ENCODE measurements at regions not wholly inside any gene's neighbourhood (a gene's known extent, or its start where the extent isn't known, plus 50 kb on each side); places are given as distances from the start of the nearest gene placed in this dataset.

DNA sequence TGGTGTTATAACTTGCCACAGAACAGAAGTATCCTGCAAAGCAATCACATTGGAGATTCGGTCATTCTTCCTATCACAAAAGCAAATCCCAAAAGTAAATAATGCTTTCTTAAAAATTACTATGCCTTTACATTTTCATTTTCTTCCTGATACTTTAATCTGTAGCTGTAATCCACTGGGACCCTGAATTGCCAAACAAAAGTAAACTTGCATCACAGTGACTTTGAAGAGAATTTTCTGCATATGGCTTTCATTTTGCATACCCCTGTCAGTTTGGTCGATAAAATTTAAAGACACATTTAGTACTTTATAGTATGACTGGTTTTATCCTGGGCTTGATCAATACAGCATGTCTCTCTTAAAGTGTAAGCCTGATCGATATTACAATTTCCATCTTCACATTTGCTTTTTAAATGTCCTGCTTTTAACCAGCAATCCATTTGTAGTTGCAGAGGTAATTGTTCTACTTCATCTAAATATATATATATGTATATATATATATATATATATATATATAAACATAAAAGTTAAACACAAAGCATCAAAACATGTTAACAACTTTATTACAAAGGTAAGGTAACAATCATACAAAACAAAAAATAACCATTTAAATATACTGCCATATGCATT lies 53.7 kb upstream of the PLEKHA5 start:
- peaks cover 6% of the 10 kb centered on the region for H3K27me3 Mint-ChIP-seq
- no peaks in the 10 kb centered on the region for H3K4me1 Mint-ChIP-seq
- H3K27ac Mint-ChIP-seq = no peak overlapping the region
- H3K4me3 Mint-ChIP-seq = no peak overlapping the region
- H3K9me3 Mint-ChIP-seq = no peaks in the 10 kb centered on the region
- no peaks in the 10 kb centered on the region for H3K36me3 Mint-ChIP-seq
- no peak for DNase-seq

All from activated naive CD8-positive, alpha-beta T cell treated with anti-CD3 and anti-CD28 coated beads for 36 hours (primary cell).